HG03196 (cell line): ENCODE measurements at regions not wholly inside any gene's neighbourhood (a gene's known extent, or its start where the extent isn't known, plus 50 kb on each side); places are given as distances from the start of the nearest gene placed in this dataset.
"Not testable (repeated sequence)": the region's sequence is repeated elsewhere in the genome, so short reads cannot be mapped to it uniquely, and the experiment has no call there.

Experiments
- ATAC-seq: cut with Tn5 transposase; IDR thresholded peaks from one replicate; pipeline ENCODE4 v1.9.1; 2021; ENCODE audit not compliant: unreplicated experiment

GRCh38 chr6:112401083-112401482, 54.0 kb downstream of the RFPL4B start:
- ATAC-seq: no peak

- ATAC-seq: no peak
Measured at GRCh38 chr6:112407101-112407590, 60.0 kb downstream of the RFPL4B start.

- no peak for ATAC-seq
Measured at GRCh38 chr6:112408522-112408921, 61.4 kb downstream of the RFPL4B start.

GRCh38 chr6:112409311-112409710, 62.2 kb downstream of the RFPL4B start:
- ATAC-seq: no peak

- no peak for ATAC-seq
Measured at GRCh38 chr6:112413780-112414179, 66.7 kb downstream of the RFPL4B start.

GRCh38 chr6:112415366-112415765, 68.2 kb downstream of the RFPL4B start:
- no peak for ATAC-seq

GRCh38 chr6:112416866-112417265, 69.7 kb downstream of the RFPL4B start:
- ATAC-seq: no peak

GRCh38 chr6:112427011-112427410, 79.9 kb downstream of the RFPL4B start:
- not testable (repeated sequence) for ATAC-seq

- no peak for ATAC-seq
Measured at GRCh38 chr6:112427499-112427898, 80.4 kb downstream of the RFPL4B start.

GRCh38 chr6:112428477-112428876, 81.3 kb downstream of the RFPL4B start:
- no peak for ATAC-seq

GRCh38 chr6:112429226-112429625, 82.1 kb downstream of the RFPL4B start:
- ATAC-seq: no peak

GRCh38 chr6:112431803-112432202, 84.7 kb downstream of the RFPL4B start:
- no peak for ATAC-seq

GRCh38 chr6:112432853-112433252, 85.7 kb downstream of the RFPL4B start:
- ATAC-seq: no peak

- no peak for ATAC-seq
Measured at GRCh38 chr6:112433457-112433856, 86.3 kb downstream of the RFPL4B start.

- no peak for ATAC-seq
Measured at GRCh38 chr6:112434896-112435435, 87.8 kb downstream of the RFPL4B start.

- no peak for ATAC-seq
Measured at GRCh38 chr6:112437058-112437457, 89.9 kb downstream of the RFPL4B start.

- no peak for ATAC-seq
Measured at GRCh38 chr6:112439010-112439409, 91.9 kb downstream of the RFPL4B start.

- no peak for ATAC-seq
Measured at GRCh38 chr6:112439432-112439831, 92.3 kb downstream of the RFPL4B start.

- ATAC-seq: no peak
Measured at GRCh38 chr6:112441607-112442006, 94.5 kb downstream of the RFPL4B start.

GRCh38 chr6:112443179-112444065, 96.3 kb downstream of the RFPL4B start:
- ATAC-seq: no peak

- ATAC-seq: not testable (repeated sequence)
Measured at GRCh38 chr6:112448786-112449185, 101.7 kb downstream of the RFPL4B start.

GRCh38 chr6:112450663-112451062, 103.5 kb downstream of the RFPL4B start:
- ATAC-seq: no peak
